GM21825 (cell line): ENCODE measurements at regions not wholly inside any gene's neighbourhood (a gene's known extent, or its start where the extent isn't known, plus 50 kb on each side); places are given as distances from the start of the nearest gene placed in this dataset.
"Not testable (repeated sequence)": the region's sequence is repeated elsewhere in the genome, so short reads cannot be mapped to it uniquely, and the experiment has no call there.

Experiments
- ATAC-seq: cut with Tn5 transposase; IDR thresholded peaks from one replicate; pipeline ENCODE4 v1.9.1; 2021; ENCODE audit warnings: mild to moderate bottlenecking, moderate library complexity; ENCODE audit not compliant: unreplicated experiment

- no peak for ATAC-seq
Measured at GRCh38 chr12:124159655-124160054, 135.2 kb upstream of the RFLNA start.

- no peak for ATAC-seq
Measured at GRCh38 chr12:124160097-124160756, 134.7 kb upstream of the RFLNA start.

GRCh38 chr12:124161402-124161801 is 133.5 kb upstream of the RFLNA start:
- ATAC-seq = not testable (repeated sequence)

GRCh38 chr12:124162151-124163110 is 132.5 kb upstream of the RFLNA start:
- no peak for ATAC-seq

GRCh38 chr12:124165695-124166094 is 129.2 kb upstream of the RFLNA start:
- ATAC-seq = no peak

- no peak for ATAC-seq
Measured at GRCh38 chr12:124167141-124167540, 127.8 kb upstream of the RFLNA start.

GRCh38 chr12:124168016-124168786 is 126.7 kb upstream of the RFLNA start:
- no peak for ATAC-seq

- no peak for ATAC-seq
Measured at GRCh38 chr12:124169577-124170284, 125.2 kb upstream of the RFLNA start.

- ATAC-seq = no peak
Measured at GRCh38 chr12:124170760-124171159, 124.1 kb upstream of the RFLNA start.

GRCh38 chr12:124171231-124171979 is 123.5 kb upstream of the RFLNA start:
- ATAC-seq = no peak

- no peak for ATAC-seq
Measured at GRCh38 chr12:124172636-124173035, 122.3 kb upstream of the RFLNA start.

- ATAC-seq = no peak
Measured at GRCh38 chr12:124173692-124174091, 121.2 kb upstream of the RFLNA start.

GRCh38 chr12:124174451-124175348 is 120.2 kb upstream of the RFLNA start:
- no peak for ATAC-seq

- ATAC-seq = no peak
Measured at GRCh38 chr12:124175704-124176103, 119.2 kb upstream of the RFLNA start.

- ATAC-seq = no peak
Measured at GRCh38 chr12:124177276-124177950, 117.5 kb upstream of the RFLNA start.

- no peak for ATAC-seq
Measured at GRCh38 chr12:124177951-124178316, 117.0 kb upstream of the RFLNA start.

GRCh38 chr12:124179936-124180607 is 114.8 kb upstream of the RFLNA start:
- no peak for ATAC-seq

GRCh38 chr12:124183172-124183571 is 111.7 kb upstream of the RFLNA start:
- no peak for ATAC-seq
